ENCODE measurements at regions not wholly inside any gene's neighbourhood (a gene's known extent, or its start where the extent isn't known, plus 50 kb on each side); places are given as distances from the start of the nearest gene placed in this dataset.

- no peak for DNase-seq (ENCODE audit: low spot score)
These were observed 59.1 kb upstream of the FAM20A start for GRCh38 chr17:68660302-68660701.

GRCh38 chr17:68658999-68659780 is 58.0 kb upstream of the FAM20A start:
- DNase-seq (ENCODE audit: low spot score) = no peak

- DNase-seq (ENCODE audit: low spot score) = no peak
These were observed 56.4 kb upstream of the FAM20A start for GRCh38 chr17:68657576-68657975.

GRCh38 chr17:68657166-68657565 is 56.0 kb upstream of the FAM20A start:
- DNase-seq (ENCODE audit: low spot score) = no peak

GRCh38 chr17:68656666-68657065 is 55.5 kb upstream of the FAM20A start:
- DNase-seq (ENCODE audit: low spot score) = no peak

Measured in cerebellar cortex (tissue), 1 donor.